ENCODE measurements at regions not wholly inside any gene's neighbourhood (a gene's known extent, or its start where the extent isn't known, plus 50 kb on each side); places are given as distances from the start of the nearest gene placed in this dataset.

GRCh38 chr18:67639872-67640271 lies 123.4 kb upstream of the DSEL start:
- TF ChIP-seq CTCF (IDR thresholded peaks at IDR 0.05; ENCODE audit: low read depth, low read length, missing input control) (no peak), TAF1 (conservative IDR thresholded peaks at IDR 0.05) (no peak), NR2F2 (IDR thresholded peaks at IDR 0.05) (no peak), REST (IDR thresholded peaks at IDR 0.05) (no peak), RXRA (IDR thresholded peaks at IDR 0.05) (no peak), ATF3 (IDR thresholded peaks at IDR 0.05) (no peak), SP1 (IDR thresholded peaks at IDR 0.05) (no peak), YY1 (IDR thresholded peaks at IDR 0.05) (no peak), JUND (IDR thresholded peaks at IDR 0.05) (no peak), RAD21 (IDR thresholded peaks at IDR 0.05) (no peak), FOXA1 (IDR thresholded peaks at IDR 0.05) (no peak), MAX (IDR thresholded peaks at IDR 0.05) (no peak), HNF4G (IDR thresholded peaks at IDR 0.05) (no peak), ZBTB33 (IDR thresholded peaks at IDR 0.05) (no peak)

Measured in liver (tissue), 3 donors.